ENCODE measurements at regions not wholly inside any gene's neighbourhood (a gene's known extent, or its start where the extent isn't known, plus 50 kb on each side); places are given as distances from the start of the nearest gene placed in this dataset.

DNA sequence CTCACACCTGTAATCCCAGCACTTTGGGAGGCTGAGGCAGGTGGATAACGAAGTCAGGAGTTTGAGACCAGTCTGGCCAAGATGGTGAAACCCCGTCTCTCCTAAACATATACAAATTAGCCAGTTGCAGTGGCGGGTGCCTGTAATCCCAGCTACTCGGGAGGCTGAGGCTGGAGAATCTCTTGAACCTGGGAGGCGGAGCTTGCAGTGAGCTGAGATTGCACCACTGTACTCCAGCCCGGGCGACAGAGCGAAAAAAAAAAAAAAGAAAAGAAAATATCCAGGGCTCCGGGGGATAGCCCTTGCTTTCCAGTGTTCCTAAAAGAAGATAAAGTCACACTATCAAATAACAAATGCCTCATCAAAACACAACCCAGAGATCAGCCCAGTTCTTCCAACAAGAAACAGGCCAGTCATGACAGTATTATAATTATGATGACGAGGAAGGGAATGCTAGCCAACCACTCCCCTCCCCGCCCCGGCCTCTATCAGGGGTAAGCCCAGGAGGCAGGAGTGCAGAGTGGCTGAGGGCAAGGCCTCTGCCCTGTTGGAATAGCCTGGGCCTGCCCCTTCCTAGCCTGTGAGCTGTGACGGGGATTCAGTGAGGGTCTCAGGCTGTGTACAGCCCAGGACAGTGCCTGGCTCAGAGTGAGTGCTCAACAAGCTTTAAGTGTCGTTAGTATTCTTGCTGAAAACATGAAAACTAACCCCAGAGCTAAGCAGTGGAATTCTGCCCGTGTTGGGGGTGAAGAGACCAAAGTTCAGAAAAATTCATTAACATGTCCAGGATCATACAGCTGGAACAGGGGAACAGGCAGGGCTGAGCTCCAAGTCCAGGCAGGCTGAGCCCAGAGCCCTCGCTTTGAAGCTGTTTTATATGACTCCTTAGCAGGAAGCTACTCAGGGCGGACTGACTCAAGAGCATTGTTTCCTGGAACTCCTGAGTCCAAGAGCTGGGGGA, 54.3 kb downstream of the FAM241B start:
- no peak for DNase-seq (ENCODE audit: low read depth in 3 of 3)

DNA sequence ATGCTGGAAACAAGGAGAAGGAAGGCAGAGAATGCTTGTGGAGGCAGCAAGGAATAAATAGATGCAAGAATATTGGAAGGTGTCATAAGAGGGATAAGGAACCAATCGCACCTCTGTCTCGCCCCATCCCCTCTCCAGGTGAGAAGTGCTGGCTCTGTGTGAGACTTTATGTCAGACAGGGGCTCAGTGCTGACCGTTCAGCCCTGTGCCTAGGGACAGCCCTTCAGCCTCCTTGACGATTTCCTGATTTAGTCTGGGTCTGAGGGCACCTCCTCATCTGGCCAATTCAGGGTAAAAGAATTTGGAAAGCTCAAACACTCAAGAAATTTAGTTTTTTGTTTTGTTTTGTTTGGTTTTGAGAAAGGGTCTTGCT, 54.9 kb downstream of the FAM241B start:
- no peak for DNase-seq (ENCODE audit: low read depth in 3 of 3)

DNA sequence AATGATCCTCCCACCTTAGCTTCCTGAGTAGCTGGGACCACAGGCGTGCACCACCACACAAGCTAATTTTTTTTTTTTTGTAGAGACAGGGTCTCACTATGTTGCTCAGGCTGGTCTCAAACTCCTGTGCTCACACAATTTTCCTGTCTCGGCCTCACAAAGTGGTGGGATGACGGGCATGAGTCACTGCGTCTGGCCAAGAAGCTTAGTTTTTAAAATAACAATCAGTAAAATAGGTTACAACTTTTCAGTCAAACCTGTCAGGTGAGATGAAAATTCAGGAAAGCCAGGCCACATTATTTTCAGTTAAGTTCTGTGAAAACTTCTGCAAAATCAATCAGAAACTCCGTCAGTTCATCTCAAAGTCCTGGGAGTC, 55.4 kb downstream of the FAM241B start:
- no peak for DNase-seq (ENCODE audit: low read depth in 3 of 3)

DNA sequence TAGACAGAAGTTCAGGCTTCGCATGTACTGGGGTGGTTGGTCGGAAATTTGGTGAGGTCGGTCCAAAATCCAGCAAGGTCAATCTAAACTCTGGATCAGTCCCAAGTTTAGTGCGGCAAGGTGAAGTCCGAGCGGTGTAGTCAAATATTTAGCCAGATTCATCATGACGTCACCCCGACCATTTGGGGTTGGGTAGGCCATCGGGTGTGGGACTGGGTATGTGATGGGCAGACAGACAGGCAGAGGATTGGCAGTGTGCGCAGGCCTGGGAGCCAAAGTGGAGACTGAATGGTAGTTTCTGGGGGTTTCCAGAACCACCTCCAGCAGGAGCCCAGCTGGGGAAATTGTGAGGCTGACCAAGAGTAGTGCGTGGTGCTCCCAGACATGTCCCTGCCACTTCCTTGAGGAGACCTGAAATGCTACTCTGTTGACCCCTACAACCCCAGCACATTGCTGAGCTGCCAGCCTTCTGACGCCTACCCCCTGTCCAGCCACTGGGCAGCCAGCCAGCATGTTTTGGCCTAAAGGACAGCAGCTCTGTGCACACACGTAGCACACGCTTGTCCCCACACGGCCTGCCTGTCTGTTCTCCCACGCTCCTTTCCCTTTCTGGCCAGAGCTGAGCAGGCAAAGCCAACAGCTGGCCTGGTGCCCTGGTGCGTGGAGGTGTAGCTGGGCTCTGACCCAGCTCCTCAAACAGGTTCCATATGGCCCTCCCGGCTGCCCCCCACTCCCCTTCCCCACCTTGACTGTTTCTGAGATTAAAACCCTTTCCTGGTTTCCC, 55.9 kb downstream of the FAM241B start:
- no peak for DNase-seq (ENCODE audit: low read depth in 3 of 3)

DNA sequence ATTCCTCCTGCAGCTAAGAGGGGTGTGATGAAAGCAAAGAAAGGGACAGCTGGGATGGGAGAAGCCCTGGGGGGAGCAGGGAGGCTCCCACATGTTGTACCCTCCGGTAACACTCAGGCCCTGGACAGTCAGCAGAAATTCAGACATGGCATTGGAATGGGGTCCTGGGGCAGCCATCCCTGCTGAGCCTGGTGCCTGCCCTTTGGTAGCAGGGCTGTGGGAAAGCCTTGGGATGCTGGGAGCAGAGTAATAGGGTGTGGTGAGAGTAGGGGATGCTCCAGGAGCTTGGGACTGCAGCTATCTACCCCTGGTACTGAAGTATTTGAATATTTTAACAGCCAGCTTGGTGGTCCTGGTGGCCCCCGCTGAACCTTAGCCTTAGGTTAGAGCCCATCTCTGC, 56.8 kb downstream of the FAM241B start:
- DNase-seq (ENCODE audit: low read depth in 3 of 3), result no peak

DNA sequence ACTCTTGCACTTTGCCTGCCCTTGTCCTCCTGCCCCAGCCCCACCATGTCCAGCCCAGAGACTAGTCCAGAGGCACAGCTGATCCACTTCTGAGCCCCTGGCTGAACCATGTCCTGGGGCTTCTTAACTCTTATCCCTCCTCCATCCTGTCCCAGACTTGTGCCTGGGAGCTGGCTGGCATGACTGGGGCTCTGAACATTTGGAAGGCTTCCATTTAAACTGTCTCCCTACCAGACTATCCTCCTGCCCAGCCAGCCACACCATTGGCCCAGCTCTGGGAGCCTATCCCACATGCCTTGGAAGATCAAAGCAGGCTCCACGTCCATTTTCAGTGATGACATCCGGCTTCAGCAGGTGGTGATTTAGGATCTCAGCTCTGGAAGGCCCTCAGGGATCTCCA, 57.4 kb downstream of the FAM241B start:
- DNase-seq (ENCODE audit: low read depth in 3 of 3), result no peak

DNA sequence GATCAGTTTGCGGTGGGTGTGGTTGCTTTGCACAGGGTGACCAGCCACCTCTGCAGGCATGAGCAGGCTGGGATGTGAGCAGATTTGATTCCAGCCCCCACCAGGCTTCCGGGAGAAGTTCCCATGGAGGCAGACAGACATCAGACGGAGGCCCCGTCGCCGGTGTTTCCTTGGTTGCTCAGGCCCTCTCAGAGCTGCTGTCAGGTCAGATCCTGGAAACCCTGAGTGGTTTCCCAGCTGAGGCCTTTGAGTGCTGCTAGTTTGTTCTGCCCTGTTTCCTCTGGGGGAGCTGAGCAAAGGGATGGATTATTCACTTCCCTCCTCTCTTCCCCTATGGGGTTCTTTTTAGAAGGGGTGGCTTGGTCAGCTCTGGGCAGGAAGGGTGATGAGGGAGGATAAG, 62.2 kb downstream of the FAM241B start:
- DNase-seq (ENCODE audit: low read depth in 3 of 3), result no peak

DNA sequence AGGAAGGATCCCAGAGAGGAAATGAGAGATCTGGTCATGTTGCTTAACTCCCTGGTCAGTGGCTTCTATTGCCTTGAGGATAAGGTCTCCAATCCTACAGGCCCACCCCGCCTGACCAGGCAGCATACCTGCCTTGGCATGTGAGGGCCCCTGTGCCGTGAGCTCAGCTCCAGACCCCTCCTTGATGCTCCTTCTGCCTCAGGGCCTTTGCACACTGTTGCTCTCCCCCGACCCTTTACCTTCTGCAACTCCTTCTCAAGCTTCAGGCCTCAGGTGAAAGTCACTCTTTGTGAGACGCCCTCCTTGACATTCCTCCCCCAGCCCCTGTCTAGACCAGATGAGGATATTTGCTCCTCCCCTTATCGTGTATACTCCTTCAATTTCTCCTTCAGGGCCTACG, 62.8 kb downstream of the FAM241B start:
- DNase-seq (ENCODE audit: low read depth in 3 of 3), result no peak

DNA sequence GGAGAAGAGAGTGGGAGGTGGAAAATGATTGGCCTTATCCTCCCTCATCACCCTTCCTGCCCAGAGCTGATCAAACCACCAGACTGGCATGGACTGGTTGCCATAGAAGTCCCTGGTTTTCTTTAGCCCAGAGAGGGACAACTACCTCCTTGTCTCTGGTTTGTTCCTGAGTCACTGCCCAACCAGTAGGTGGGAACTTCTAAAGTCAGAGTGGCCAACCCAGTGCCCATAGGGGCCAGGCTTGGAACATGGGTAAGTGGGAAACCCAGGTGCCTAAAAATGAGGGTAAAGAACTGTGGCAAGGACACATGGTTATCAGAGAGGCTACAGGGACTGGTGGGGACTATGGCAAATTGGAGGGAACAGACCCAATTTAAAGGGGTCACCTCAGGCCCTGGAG, 63.8 kb downstream of the FAM241B start:
- no peak for DNase-seq (ENCODE audit: low read depth in 3 of 3)

DNA sequence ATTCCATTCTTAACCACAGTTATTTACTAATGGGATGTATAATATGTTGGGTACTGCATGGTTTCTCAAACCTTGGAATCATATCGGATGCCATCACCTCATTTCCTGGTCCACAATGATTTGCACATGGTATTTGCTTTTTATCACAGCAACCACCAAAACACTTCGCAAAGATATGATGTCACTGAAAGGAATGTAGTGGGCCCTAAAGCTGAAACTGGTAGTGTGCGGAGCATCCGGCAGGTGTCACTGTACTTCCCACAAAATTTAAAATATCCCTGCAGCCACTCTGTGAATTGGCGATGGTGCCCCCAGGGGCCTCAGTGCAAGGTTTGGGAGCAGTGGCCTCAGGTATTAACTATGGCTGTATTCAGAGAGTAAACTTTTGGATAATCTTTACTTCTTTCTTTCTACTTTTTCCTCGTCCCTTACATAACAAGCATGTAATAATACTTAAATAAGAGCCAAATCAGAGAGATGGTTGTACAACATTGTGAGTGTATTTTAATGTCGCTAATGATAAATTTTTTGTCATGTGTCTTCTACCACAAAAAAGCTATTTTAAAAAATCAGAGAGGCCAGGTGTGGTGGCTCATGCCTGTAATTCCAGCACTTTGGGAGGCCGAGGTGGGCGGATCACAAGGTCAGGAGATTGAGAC, 66.2 kb downstream of the FAM241B start:
- no peak for DNase-seq (ENCODE audit: low read depth in 3 of 3)

DNA sequence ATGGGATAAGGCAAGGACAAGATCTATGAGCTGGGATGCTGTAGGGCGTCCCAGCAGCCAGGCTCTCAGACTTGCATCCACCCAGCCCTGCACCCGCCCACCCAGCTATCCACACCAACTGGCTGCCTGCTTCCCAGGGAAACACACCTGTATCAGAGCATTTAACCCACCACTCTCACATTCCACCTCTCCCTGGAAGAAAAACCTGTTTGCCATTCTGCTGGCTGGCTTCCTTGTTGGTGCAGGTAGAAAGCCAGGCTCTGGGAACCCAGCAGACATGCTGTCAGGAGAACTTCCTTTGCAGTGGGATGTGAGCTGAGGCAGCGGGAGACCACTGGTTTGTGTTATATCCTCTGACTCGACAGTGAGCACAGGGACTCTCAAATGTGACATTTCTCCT, 67.0 kb downstream of the FAM241B start:
- DNase-seq (ENCODE audit: low read depth in 3 of 3), result no peak

DNA sequence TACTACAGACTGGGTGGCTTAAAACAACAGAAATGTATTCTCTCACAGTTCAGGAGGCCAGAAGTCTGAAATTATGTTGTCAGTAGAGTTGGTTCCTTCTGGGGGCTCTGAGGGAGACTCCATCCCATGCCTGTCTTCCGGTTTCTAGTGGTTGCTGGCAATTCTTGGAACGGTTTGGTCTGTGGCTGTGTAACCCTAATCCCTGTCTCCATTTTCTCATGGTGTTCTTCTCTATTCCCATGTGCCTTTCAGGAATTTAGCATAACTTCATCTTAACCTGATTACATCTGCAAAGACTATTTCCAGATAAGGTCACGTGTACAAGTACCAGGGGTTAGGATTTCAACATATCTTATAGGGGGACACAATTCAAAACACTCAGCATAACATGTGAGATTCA, 73.2 kb downstream of the FAM241B start:
- no peak for DNase-seq (ENCODE audit: low read depth in 3 of 3)

DNA sequence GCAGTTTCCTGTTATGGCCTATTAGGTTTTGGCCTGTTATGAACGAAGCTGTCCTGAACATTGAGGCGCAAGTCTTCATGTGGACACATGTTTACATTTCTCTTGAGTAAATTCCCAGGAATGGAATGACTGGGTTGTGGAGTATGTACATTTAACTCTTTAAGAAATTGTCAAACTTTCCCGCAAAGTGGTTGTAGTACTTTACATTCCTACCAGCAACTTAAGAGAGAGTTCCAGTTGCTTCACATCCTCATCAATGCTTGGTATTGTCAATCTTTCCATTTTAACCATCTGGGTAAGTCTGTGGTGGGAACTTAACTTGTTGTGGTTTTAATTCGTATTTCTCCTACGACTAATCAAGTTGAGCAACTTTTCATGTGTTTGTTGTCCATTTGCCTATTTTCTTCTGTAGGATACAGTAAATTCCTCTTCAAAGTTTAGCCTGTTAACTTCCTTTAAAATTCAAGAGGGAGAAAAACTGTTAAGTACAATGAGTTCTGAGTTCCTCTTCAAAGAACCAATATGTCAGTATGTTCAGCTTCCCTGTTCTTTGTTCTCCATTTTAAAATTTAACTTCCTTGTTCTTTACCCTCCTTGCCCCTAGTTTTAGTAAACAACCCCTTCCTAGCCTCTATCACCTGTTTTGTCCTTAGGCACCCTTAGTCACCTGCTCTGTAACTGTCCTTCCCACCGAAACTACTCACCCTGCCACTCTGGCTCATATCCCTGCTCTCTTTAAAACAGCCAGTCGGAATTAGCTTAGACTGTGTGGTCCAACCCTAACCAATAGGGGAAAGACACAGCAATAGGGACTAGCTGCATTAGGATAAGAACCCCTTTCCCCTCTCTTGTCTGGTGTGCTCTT, 74.0 kb downstream of the FAM241B start:
- DNase-seq (ENCODE audit: low read depth in 3 of 3), result no peak

DNA sequence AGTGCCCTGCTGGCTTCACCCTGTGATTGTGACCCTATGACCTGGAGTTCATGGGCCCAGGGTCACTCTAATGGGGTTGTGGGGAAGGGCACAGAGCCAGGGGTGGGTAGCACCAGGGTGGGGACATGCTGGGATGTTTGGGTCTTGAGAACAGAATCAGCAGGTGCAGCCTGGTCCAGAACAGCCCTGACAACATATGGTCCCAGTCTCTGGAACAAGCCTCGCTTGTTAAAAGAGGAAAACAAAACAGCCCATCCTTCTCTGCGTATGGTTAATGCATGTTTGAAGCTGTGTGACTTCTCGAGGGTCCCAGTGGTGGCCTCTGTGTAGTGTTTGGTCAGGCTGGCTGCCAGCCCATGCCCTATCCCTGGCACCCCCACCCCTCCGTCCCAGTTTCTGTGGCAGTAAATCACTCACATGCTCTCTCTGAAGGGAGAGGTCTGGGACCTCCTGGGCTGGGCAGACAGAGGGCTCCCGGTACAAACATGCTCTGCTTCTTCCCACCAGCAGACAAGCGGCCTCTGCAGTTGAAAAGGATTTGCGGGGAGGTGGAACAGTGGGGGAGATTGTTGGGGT, 79.4 kb downstream of the FAM241B start:
- DNase-seq (ENCODE audit: low read depth in 3 of 3), result no peak

DNA sequence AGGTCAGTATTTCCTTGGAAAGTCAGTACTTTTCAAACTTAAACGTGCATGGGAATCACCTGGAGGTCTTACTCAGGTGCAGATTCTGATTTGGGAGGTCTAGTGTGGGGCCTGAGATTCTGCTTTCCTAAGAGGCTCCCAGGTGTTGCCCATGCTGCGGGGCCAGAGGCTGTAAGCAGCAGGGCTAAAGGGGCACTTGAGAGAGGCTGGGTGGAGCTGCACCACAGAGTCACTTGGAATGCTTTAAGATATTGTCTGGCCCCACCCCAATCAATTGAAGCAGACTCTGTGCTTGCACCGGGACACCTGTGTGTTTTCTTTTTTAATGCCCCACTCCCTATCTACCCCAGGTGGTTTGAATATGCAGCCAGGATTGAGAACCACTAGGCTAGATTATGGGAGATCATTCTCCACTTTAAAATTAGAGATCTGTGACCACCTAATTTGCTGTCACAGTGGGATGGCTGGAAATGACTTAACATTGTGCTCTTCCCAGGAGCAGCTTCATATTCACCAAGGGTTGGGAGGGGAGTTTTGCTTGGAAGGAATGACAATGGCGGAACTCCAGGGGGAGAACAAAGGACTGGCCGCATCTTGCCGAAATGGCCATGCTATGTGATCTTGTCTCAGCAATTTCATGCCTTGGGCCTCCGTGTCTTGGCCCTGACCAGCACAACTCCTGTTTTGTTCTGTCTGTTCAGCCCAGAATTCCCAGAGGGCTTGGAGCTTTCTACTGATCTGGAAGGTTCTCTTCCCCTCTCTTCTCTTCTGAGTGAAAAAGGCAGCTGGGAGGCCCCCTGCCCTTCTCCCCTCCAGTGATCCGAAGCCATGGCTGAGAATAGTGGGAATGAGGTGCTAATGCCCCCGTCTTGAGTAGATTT, 80.2 kb downstream of the FAM241B start:
- no peak for DNase-seq (ENCODE audit: low read depth in 3 of 3)

DNA sequence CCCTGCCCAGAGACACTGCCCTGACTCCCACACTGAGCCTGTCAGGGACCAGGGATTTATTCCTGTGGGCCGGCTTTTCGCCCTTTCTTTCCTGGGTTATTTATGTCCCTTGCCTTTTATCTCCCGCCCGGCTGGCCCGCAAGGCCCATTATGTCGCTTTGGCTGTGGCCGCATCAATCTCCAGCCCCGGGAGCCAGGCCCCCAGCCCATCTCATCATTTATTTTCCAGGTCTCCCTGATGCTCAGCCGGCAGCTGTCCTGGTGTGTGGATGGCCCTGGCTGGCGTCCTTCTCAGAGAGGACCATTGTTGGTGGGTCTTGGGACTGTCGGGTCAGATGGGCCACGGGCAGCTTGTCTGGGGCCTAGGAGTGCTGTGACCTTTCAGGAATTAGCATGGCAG, 82.3 kb downstream of the FAM241B start:
- DNase-seq (ENCODE audit: low read depth in 3 of 3), result no peak

DNA sequence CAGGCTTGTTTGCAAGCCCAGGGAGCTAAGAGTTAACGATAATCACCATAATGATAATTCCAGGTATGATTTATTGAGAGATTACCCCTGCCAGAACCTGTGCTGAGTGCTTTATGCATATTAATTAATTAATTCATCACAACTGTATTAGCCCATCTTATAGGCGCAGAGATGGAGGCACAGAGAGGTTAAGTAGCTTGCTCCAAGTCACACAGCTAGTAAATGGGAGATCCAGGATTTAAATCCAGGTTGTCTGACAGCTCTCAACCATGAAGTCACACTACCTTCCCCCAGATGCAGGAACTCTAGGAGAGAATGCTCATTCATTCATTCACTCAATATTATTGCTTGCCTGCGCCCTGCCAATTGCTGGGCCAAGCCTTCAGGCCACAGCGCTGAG, 84.5 kb downstream of the FAM241B start:
- DNase-seq (ENCODE audit: low read depth in 3 of 3), result no peak

DNA sequence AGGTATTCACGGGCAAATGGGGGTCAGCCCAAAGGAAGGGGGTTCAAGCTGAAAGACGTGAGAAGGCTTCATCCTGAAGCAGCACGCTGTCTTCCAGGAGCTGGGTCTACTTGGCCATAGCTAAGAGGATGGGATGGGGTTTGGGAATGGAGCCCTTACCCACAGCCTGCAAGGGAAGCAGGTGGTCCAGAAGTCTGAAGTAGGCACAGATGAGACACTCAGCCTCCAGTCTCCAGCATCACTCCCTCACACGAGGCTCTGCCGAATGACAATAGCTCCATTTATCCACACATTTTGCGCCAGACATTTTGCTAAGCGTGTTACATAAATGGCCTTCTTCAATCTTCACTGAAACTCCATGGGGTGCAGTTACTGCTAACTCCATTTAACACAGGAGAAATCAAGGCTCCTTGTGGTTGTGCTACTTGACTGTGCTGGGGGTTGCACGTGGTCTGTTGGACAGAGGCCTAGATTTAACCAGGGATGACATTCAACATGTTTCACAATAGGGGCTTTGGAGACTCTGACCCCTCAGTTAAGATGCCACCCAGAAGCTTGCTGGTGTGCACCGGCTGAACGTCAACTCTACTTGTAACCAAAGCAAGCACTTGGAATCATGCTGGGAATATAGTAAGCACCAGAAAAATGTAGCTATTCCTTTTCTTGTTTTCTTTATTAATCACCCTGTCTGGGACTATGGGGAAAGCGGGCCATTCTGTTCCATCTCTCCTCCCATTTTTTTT, 85.3 kb downstream of the FAM241B start:
- DNase-seq (ENCODE audit: low read depth in 3 of 3), result no peak

DNA sequence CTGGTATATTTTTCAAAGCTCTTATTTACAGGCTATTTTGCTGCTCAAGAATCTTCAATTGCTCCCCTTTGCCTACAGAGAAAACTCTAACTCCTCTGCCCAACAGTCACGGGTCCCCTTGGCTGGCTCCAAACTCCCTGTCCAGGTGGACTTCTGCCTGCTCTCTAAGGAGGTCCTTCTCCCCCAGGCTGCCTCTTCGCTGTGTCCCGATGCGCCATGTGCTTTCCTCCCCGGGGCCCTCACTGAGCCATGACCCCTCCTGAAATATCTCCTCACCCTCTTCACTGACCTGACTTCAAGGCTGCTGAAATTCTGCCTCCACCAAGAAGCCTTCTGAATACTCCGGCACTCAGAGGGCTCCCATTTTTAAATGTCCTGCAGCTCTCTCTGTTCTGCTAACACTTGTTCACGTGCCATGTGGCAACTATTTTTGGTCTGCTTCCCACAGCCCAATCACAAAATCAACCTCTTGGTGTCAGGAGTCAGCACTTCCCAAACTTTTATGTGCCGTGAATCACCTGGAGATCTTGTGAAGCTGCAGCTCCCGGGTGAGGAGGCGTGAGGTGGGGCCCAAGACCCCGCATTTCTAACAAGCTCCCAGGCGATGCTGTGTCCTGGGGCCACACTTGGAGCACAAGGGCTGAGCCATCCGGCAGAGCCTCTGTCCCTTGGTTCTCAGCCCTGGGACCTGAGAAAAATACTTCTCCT, 85.7 kb upstream of the COL13A1 start:
- no peak for DNase-seq (ENCODE audit: low read depth in 3 of 3)

Data from stimulated activated CD4-positive, alpha-beta T cell treated with anti-CD3 and anti-CD28 coated beads, TNF-alpha, amount 100 ng/mL, for 4 hours (primary cell).